GM12864 (cell line): ENCODE measurements at regions not wholly inside any gene's neighbourhood (a gene's known extent, or its start where the extent isn't known, plus 50 kb on each side); places are given as distances from the start of the nearest gene placed in this dataset.

Experiments used
- DNase-seq: peaks from one replicate; pipeline ENCODE4 v3.0.0-alpha.2; 2011; ENCODE audit warnings: low read depth
- H3K4me3 ChIP-seq: 2 replicates; pipeline ENCODE4 v1.5.1; 2011; ENCODE audit warnings: mild to moderate bottlenecking, low read depth, low read length, control low read depth
- TF ChIP-seq, protein P1 (sequence below): IDR thresholded peaks from 2 replicates; pipeline ENCODE4 v1.5.1; 2011; ENCODE audit warnings: low read depth, mild to moderate bottlenecking, moderate library complexity, low read length, control low read depth, inconsistent platforms; ENCODE audit errors: missing control alignments

DNA sequence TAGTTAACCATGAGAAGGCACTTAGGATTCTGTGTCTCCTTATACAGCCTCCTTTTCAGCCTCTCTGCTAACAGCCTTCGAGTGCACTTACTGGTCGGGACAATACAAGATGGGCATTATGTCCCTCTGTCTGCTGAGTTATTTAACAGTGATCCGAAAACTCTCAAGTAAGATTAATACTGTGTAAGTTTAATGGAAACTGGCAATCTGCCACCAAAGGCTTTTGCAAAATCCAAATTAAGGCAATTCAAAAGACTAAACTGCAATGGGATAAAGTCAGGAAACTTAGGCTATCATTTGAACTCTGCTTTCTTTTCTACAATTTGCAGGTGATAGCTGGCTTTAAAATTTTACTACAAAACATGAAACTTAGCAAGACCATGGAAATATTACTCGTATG lies 477.8 kb downstream of the TFEC start:
- no peak overlapping the region for H3K4me3 ChIP-seq
- no peak for DNase-seq
- TF ChIP-seq, protein P1, sequence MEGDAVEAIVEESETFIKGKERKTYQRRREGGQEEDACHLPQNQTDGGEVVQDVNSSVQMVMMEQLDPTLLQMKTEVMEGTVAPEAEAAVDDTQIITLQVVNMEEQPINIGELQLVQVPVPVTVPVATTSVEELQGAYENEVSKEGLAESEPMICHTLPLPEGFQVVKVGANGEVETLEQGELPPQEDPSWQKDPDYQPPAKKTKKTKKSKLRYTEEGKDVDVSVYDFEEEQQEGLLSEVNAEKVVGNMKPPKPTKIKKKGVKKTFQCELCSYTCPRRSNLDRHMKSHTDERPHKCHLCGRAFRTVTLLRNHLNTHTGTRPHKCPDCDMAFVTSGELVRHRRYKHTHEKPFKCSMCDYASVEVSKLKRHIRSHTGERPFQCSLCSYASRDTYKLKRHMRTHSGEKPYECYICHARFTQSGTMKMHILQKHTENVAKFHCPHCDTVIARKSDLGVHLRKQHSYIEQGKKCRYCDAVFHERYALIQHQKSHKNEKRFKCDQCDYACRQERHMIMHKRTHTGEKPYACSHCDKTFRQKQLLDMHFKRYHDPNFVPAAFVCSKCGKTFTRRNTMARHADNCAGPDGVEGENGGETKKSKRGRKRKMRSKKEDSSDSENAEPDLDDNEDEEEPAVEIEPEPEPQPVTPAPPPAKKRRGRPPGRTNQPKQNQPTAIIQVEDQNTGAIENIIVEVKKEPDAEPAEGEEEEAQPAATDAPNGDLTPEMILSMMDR = no peak

DNA sequence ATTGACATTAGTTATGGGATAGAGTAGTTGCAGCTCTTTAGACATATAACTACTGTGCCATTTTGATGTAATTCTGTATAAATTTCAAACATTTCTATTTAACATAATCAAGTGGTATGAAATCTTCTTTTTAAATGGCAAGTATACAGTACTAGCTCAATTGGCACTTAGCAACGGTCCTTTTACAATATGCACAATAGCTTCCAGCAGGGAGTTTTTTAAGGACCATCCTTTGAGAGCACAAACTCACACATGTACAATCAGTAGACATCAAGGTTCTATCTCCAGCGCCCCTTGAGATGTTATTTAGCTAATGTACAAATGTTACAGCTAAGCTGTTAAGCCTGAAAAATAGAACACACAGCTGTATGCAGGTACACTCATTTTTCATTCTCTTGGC lies 480.7 kb downstream of the TFEC start:
- no peak overlapping the region for H3K4me3 ChIP-seq
- TF ChIP-seq, protein P1 = no peak
- DNase-seq = no peak

DNA sequence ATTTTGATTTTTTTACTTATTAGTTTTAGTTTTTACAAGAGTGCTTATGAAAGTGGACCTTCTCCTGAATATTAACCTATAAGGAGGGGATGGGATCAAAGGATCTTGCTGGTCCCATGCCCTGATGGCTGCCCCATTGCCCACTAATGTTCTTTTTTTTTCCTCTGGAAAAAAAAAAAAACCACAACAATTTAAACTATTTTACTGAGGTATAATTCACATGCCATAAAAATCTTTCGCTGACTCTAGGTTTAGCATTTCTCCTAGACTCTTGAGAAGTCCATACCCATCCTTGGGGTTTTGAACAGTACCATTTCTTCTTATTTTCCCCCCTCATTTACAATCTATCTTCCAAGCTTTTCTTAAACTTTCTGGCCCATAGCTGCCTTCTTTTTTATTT lies 481.8 kb downstream of the TFEC start:
- DNase-seq = no peak
- H3K4me3 ChIP-seq = no peak overlapping the region
- TF ChIP-seq, protein P1 = no peak

DNA sequence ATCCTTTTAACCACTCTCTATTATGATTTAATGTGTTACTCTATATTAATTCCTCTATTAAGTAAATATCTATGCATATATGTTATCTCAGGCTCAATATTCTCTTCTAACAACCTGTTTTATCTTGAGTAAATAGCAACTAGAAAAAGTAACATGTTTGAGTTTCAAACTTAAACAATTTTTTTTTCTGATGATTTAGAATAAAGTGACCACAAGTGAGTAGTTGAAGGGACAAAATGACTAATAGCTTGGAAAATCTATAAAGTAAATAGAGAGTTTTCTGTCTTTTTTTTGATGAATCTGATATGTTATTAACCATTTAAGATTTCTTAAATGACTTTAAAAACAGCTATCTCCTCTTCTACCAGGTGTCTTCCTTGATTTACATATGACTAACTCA lies 483.8 kb downstream of the TFEC start:
- no peak for DNase-seq
- H3K4me3 ChIP-seq = no peak overlapping the region
- TF ChIP-seq, protein P1 = no peak

DNA sequence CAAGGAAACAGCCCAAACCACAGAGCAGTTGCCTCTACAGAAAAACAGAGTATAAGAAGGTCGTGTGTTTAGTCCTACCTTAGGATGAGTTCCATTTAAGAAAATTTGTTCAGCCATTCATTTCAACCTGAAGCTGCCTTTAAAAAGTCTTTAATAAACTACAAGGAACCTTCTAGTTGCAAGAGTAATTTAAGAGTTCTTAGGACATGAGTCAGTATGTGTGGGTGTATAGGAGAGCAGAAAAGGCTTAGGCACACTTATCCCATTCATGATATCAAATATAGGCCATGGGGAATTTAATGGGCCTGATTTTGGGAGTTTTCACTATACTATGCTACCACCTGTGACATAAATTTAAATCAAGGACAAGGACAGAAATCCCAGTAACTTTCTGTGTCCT lies 496.8 kb downstream of the TFEC start:
- no peak overlapping the region for H3K4me3 ChIP-seq
- TF ChIP-seq, protein P1 = no peak
- DNase-seq = no peak

DNA sequence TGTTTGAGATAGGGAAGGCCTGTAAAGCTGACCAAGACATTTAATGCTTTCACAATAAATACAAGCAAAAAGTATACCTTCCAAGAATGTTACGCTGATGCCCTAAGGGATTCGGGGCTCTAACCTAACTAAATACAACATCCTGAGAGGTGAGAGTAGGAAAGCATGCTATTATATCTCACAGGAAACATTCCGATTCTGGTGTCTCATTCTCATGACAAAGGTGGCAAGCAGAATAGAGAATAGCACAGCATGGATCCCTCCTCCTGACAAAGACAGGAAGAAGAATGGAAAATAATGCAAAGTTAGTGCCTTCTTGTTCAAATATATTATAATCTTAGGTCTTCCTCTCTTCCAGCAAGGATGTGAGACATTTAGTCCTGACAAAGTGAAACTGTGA lies 504.3 kb downstream of the TFEC start:
- TF ChIP-seq, protein P1 = no peak
- DNase-seq = no peak
- no peak overlapping the region for H3K4me3 ChIP-seq

DNA sequence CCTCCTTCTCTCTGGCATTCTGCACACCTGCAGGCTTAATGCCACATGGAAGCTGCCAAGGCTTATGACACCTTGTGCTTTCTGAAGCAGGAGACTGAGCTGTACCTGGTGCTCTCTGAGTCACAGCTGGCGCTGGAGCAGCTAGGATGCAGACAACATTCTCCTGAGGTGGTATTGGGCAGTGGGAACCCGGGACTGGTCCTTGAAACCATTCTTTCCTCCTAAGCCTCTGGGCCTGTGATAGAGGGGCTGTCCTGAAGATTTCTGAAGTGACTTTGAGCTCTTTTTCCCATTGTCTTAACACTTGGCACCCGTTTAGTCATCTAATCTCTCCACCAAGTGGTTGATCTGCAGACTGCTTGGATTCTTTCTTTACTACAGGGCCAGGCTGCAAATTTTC lies 508.4 kb downstream of the TFEC start:
- no peak for DNase-seq
- no peak overlapping the region for H3K4me3 ChIP-seq
- TF ChIP-seq, protein P1 = no peak
